SK-N-MC (cell line): ENCODE measurements at regions not wholly inside any gene's neighbourhood (a gene's known extent, or its start where the extent isn't known, plus 50 kb on each side); places are given as distances from the start of the nearest gene placed in this dataset.

Source experiments
- EZH2 ChIP-seq: fragments of 200-600 bp; sonication (generic); IDR thresholded peaks from one replicate; pipeline ENCODE4 v1.6.1; 2017; ENCODE audit warnings: antibody characterized with exemption
- FOXP2 ChIP-seq: optimal IDR thresholded peaks from 2 replicates; pipeline ENCODE3; 2011; ENCODE audit warnings: mild to moderate bottlenecking, moderate library complexity; ENCODE audit not compliant: insufficient read depth; ENCODE audit errors: extremely low read length, control extremely low read depth
- POLR2AphosphoS5 ChIP-seq: IDR thresholded peaks from 2 replicates; pipeline ENCODE4 v1.6.1; 2012; ENCODE audit warnings: mild to moderate bottlenecking, low read depth, low read length, borderline replicate concordance

- TF ChIP-seq POLR2AphosphoS5 (no peak), EZH2 (no peak), FOXP2 (no peak)
These were observed 1448.7 kb upstream of the ACO1 start for GRCh38 chr9:30935730-30936129.
